Left colon (tissue), 2 donors: ENCODE measurements at regions not wholly inside any gene's neighbourhood (a gene's known extent, or its start where the extent isn't known, plus 50 kb on each side); places are given as distances from the start of the nearest gene placed in this dataset.
"Not testable (repeated sequence)": the region's sequence is repeated elsewhere in the genome, so short reads cannot be mapped to it uniquely, and the experiment has no call there.

Source experiments
- ATAC-seq: fragments of 200-7000 bp; cut with Tn5 transposase; one replicate; pipeline ENCODE4 v1.9.1; 2020; ENCODE audit warnings: mild to moderate bottlenecking, moderate library complexity
- DNase-seq, 2 donors: peaks; one replicate each; pipeline ENCODE4 v3.0.0-alpha.2; 2020
- intact Hi-C, 2 donors: fragments of 100-400 bp; cut with DNase I in 1 of 2; cut with micrococcal nuclease in 1 of 2; formaldehyde crosslinking; loops; one replicate each; pipeline versions ENCODE4 v1.11.2 to v1.14.0; 2022; cut with DNase I, micrococcal nuclease
- donor health status: DM: no; HTN: no; CAD: no.
- donor health status: DM: yes; HTN: yes; CAD: no.

DNA sequence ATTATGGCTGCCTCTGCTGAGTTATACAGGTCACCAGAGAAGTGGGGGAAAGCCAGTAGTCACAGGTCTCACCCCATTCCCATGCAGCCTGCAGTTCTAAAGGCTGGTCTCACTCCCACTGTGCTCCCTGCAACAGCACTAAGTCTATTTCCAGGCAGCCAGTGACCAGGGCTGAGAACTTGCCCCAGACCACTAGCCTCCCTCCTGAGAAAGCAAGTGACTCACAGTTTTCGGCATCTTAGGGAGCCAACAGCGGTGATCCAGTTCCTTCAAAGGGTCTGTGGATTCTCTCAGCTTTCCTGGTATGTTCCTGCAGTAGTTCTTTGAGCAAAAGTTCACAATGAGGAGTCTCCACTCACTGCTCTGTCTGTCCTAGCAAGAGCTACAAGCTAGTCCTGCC lies 329.6 kb upstream of the MAP2 start:
- DNase-seq (no peak), ATAC-seq (no peak)
- intact Hi-C loops, result no loop called here

DNA sequence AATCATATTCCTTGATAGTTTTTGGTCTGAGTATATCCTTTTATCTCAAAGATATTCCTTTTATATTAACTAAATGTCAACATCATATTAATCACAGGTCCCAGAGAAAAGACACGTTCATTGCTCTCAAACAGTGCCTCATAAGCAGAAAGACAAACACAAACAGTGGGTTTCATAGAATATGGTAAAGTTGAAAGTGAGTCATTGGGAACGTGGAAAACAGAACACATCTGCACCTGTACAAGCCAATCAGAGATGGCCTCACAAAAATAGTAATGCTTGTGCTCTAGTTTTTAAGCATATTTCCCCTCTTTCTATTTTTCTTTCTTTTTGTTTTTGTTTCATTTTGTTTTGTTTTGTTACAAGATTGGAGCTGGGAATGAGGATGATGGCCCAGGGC lies 328.4 kb upstream of the MAP2 start:
- intact Hi-C loops, result no loop called here
- DNase-seq, result no peak
- no peak for ATAC-seq

DNA sequence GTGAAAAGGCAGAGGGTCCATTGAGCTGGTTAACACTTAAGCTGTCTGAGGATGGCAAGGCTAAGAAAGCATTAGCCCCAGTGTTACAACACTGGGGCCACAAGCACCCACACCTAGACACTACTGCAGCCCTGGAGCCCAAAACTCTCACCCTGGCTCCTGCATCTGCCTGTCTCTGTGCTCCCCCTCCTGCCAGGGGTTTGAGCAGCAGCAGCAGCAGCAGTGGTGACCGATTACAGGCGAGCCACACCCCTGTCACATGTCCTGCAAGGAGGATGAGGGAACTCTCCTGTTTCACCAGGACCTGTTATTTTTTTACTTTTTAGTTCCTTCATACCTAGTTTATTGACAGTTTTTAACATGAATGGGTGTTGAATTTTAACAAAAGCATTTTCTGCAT lies 326.7 kb upstream of the MAP2 start:
- ATAC-seq, result no peak
- no peak for DNase-seq
- intact Hi-C loops, result no loop called here

DNA sequence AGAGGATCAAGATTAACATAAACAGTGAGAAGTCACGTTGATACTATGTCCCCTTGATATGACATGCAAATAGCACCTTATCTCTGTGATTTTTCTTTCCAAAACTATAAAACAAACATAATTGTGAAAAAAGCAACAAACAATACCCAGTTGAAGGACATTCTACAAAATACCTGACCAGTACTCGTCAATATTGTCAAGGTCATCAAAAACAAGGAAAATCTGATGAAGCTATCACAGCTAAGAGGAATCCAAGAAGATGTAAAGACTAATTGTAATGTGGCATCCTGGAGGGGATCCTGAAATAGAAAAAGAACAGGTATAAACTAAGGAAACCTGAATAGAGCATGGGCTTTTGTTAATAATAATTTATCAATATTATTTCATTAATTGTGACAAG lies 321.5 kb upstream of the MAP2 start:
- ATAC-seq (no peak), DNase-seq (no peak)
- intact Hi-C loops, result no loop called here

DNA sequence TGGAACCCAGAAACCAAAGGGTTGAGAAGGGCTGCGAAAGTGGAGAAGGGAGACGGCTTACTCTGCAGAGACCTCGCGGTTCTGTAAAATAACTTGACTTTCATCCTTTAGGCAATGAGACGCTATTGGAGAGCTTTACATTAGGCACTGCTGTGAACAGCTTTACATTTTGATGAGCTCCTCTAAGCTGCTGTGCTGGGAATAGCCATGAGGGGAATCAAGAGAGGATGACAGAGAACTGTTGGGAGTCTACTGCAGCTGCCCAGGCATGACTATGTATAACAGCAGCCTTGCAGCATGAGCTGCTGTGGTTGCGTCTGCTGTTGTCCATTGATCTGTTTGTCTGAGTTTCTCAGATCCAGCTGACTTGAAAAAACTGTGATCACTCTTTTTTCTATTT lies 310.8 kb upstream of the MAP2 start:
- ATAC-seq, result no peak

DNA sequence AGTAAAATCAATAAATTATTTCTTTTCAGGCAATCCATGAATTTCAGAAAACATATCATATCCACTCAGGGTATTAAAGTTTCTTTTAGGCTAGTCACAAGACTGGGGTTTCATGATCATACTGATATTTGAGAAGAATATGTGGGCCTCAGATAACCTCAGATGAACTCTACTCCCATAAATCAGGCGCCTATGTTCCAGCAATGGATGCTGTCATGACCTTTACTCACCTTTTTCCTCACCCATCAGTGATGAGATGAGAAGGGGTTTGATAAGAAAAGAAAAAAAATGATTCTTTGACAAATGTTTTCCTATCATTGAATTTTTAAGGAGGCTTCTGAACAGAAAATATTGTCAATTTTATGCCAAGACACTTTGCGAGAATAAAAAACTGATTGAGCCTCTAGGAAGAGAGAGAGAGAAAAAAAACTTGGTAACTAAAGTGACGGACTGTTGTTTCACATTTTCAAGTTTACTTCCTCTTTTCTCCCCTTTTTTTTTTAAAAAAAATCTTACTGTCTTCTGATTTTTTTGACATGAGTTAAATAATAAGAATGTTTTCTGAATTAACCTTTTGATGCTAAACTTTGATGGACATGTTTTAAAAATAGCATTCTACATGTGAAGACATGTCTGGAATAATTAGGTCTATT lies 309.1 kb upstream of the MAP2 start:
- intact Hi-C loops, result no loop called here
- no peak for ATAC-seq
- no peak for DNase-seq

More for the DNA sequence above, 310.8 kb upstream of the MAP2 start:
- intact Hi-C loops, result no loop called here
- no peak for DNase-seq

DNA sequence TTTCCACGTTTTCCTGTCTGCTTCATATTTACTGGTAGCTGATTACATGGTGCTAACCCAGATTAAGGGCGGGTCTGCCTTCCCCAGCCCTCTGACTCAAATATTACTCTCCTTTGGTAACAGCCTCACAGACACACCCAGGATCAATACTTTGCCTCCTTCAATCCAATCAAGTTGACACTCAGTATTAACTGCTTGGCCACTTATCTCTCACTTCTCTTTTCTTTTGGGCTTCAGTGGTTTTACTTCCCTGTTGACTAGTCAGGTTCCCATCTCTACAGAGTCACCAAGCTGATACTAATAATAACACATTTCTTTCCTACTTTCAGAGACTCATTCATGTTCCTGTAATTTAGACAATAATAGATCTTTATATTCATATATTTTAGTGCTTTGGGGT lies 302.2 kb upstream of the MAP2 start:
- no peak for ATAC-seq
- DNase-seq, result no peak
- intact Hi-C loops, result no loop called here

DNA sequence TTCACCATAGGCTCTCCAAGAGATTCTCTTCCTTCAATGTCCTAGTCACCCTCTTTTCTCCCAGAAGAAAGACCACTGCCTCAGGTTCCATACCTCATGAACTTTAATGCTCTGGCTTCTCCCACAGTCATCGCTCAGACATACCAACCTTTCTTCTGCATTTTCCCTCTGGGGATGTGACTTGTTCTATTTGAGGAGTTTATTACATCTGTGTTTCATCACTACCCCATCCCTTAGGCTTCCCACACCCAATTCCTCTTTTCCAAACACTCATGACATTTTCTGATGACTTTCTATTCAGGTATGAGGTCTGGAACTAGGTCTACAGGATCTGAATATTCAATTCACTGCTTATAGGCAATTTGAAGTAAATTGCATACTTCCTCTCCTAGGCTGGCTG lies 298.6 kb upstream of the MAP2 start:
- DNase-seq (no peak), ATAC-seq (no peak)
- intact Hi-C loops, result no loop called here

DNA sequence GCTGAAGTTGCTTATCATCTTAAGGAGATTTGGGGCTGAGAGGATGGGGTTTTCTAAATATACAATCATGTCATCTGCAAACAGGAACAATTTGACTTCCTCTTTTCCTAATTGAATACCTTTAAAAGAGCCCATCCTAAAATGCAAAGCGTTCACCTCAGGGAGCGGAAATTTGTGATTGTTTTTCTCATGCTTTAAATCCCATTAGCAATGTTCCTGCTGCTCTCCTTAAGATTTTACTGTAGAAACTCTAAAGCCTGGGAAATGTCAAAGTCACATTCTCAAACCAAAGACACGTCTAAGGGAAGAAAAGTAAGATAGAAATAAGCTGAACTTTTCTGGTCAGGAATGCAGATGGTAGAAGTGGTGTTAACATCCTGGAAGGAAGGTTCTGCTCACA lies 285.8 kb upstream of the MAP2 start:
- DNase-seq (no peak), ATAC-seq (no peak)
- intact Hi-C loops, result no loop called here

DNA sequence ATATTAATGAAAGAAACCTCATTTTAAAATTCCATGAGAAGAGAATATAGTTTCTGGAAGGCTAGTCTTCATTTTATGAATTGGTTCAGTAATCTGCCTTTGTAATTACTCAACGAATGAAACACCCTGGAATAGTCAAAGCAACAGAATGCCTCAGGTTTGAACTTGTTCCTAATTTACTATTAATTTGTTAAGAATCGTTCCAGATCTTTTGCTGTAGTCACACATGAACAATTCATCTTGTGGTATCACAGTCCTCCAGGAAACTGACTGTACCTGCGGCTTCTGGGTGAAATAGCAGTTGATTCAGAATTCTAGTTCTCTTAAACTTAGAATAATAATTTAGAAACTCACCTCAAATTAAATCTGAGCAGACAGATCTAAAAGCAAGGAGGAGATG lies 282.7 kb upstream of the MAP2 start:
- no peak for DNase-seq
- intact Hi-C loops, result no loop called here
- no peak for ATAC-seq

DNA sequence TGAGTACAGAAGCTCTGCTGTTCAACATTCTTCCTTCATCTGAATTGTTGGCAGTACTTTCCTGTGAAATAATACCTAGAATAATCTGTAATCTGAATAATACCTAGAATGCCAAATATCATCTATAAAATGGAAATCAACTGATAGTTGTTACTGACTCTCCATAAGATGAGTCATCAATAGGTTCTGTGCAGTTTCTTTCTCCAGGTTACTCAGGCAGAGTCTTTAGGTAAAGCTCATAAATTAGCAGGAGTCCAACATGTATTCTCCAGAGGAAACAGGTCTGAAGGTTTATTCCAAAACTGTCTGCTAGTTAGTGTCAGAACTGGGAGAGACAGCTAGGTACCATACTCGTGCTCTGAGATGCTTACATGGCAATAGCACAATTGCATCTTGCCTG lies 282.0 kb upstream of the MAP2 start:
- no peak for ATAC-seq

DNA sequence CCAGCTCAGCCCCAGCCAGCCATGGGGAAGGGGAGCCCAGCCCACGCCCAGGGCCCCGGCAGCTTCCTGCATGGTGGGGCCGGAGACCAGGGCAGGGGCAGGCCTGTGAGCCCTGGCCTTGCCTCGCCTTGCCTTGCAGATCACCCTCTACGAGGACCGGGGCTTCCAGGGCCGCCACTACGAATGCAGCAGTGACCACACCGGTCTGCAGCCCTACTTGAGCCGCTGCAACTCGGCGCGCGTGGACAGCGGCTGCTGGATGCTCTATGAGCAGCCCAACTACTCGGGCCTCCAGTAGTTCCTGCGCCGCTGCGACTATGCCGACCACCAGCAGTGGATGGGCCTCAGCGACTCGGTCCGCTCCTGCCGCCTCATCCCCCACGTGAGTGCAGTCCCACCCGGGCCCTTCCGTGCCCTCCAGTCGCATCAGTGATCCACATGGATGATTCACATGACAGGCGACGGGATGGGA lies 278.6 kb upstream of the MAP2 start:
- intact Hi-C loops, ATAC-seq, DNase-seq: not testable (repeated sequence)

More for the DNA sequence above, 282.0 kb upstream of the MAP2 start:
- intact Hi-C loops, result no loop called here
- no peak for DNase-seq

DNA sequence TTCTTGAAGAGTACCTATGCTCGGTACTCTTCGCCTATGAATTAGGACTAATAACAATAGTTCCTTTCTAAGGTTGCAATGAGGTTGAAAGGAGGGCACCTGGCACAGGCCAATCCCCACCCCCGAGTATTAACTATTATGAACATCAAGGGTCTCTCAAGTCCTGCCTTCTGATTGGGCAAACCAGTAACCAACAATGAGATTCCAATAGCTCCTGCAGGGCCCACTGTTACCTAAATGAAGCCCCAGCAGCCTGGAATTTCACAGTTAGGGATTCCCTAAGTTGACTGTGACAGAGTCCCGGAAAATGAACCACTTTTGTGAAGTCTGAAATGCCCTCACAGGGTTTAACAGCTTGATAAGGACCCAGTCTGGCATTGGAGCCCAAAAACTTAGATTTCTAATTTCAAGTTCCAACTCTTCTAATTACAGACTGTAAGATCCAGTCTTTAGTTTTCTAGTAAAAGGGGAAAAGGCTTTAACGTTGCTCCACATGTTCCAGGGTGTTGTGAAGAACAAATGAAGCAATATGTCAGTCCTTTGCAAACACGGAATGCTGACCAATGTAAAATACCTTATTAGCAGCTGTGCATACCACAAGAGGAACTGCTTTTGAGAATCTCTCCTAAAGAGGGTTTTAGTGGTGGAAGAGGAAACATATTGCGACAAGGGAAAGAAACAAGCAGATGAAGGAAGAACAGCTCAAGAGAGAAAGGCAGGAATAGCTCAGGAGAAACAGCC lies 277.7 kb upstream of the MAP2 start:
- ATAC-seq, result no peak
- intact Hi-C loops, result no loop called here
- DNase-seq, result no peak

DNA sequence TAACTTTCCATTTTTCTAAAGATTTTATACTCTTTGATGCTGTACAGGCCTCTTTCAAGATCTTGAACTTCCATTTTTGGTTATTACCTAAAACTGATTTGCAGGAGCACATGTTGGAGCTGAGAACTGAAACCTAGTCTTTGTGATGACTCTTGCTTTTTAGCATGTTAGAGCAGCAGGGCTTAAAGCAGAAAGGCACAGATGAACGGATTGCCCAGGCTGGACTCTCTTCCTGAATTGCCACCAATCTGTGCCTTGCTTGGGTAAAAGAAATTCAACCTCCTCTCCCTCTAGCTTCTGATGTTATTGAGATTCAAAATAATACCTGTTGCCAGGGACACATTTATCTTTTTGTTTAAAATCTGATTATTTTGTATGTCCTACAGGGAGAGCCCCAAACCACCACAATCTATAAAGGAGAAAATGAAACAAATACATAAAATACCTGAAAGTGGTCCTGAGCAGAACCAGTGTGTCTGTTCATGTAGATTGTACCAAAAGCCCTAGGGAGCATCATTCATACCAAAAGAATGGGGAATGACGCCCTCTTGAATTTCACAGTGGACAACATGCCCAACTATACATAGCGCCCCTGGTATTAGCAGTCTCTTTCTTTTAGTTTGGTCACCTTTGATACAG lies 277.0 kb upstream of the MAP2 start:
- ATAC-seq (no peak), DNase-seq (no peak)
- intact Hi-C loops, result no loop called here

DNA sequence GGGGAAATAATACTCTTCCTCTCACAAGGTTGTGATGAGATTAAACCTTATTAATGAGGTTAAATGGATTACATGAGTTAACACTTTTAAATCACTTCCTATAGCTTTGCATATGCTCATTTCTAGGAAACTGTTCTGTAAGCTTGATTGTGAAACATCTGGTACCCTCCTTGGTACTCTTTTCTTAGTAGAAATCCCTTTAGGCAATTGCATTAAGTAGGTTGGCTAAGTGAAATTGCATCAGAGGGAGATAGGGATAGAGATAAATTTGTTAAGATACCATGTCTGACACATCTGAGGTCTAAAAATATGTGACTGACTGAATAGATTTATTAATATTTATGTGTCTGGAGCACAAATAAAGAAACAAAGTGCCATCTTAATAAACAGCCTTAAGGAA lies 275.9 kb upstream of the MAP2 start:
- DNase-seq (no peak), ATAC-seq (no peak)
- intact Hi-C loops, result no loop called here

DNA sequence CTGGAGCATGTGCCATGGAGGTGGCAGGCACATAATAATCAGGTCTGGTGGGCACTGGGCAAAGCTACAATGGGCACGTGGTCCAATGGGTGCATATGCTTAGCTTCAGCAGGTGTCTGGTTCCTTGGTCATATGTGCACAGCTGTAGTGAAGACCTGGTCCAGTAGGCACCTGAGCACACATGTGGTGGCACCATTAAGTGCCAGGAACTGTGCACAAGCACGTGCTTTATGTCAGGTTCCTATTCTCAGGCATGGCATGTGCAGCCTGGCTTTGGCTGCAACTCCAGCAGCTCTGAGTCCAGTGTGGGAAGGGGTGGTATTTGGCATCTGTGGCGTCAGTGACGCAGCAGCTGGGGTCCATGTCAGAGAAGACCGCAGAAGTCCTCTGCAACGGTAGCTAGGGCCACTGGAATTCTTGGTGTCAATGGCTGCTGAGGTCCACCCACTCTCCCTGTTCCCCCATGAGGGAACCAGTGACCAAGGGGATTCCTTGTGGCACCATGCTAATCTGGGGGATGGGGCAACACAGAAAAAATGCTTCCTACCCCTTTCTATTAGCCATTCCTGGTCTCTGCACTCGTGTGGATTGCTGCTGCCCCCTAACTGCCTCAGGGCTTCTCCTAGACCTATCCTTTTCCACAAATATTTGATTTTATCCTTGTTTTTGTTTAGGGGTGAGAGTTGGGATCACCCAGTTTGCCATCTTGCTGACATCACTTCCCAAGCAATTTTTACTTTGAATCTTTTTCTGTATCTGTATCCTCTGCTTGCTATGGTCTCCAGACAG lies 262.9 kb upstream of the MAP2 start:
- DNase-seq (no peak), ATAC-seq (no peak)
- intact Hi-C loops, result no loop called here

DNA sequence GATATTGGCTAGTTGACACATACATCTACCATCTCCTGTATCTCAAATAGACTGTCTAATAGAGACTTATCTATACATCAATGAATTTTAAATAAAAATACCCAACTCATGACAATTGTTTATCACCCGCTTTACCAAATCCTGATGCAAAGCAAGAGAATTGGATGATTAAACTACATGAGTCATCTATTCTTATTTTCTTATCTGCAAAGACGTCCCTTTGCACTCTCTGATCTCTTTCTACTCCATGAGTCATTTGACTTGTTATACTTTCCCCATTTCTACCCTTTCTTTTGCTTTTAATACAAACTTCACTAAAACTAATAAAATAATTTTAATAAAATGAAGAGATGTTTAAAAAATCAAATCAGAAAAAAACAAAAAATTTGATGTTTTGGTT lies 261.7 kb upstream of the MAP2 start:
- intact Hi-C loops, result no loop called here
- ATAC-seq (no peak), DNase-seq (no peak)

DNA sequence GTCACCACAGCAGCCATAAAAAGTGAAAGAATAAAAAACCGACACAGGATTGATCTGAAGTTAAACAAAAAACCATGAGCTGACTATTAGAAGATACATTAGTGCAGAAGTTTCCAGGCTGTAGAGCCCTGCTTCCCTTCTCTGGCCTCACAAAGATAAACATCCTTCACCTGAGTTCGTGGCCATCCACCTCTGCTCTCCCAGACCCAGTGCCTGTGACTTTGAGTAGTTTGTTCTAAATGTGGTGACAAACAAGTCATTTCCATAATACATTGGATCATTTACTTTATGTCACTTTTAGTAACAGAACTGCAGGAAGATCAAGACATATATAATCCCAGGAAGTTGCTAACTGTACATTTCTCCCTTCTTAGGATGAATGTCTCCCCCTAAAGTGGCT lies 241.9 kb upstream of the MAP2 start:
- intact Hi-C loops, result no loop called here
- no peak for ATAC-seq

DNA sequence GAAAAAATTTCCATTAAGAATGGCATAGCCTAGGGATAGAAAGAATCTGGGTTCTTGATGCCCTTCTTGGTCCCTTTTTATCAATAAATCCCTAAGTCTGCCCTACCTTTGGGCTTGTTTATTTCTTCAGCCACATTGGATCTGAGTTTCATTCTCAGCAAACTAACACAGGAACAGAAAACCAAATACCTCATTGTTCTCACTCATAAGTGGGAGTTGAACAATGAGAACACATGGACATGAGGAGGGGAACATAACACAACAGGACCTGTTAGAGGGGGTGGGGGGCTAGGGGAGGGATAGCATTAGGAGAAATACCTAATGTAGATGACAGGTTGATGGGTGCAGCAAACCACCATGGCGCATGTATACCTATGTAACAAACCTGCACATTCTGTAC lies 237.0 kb upstream of the MAP2 start:
- intact Hi-C loops, DNase-seq, ATAC-seq: not testable (repeated sequence)

More for the DNA sequence above, 241.9 kb upstream of the MAP2 start:
- no peak for DNase-seq

DNA sequence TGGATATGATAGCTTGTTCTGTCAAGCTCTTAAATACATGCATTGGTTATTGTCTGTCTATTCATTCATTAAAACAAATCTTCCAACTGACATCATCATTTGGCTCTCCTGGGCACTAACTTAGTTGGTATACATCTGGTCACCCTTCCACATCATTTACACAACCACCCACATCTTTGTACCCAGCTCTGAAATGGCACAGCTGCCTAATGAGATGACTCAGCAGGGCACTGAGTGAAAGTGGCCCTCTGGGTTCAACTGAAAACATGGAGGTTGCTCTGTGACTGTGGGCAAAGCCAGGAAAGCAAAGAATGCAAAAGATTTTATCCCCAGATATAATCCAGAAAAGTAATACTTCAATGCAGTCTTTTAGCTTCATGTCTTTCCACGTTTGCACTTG lies 234.0 kb upstream of the MAP2 start:
- DNase-seq (no peak), ATAC-seq (no peak)
- intact Hi-C loops, result no loop called here
